Heart right ventricle (tissue), 16 donors: ENCODE measurements at regions not wholly inside any gene's neighbourhood (a gene's known extent, or its start where the extent isn't known, plus 50 kb on each side); places are given as distances from the start of the nearest gene placed in this dataset.

ENCODE experiments used
- ATAC-seq, 8 donors: fragments of 200-7000 bp; cut with Tn5 transposase; one replicate each; pipeline ENCODE4 v1.9.1; 2020; ENCODE audit warnings: mild to moderate bottlenecking in 8 of 8, moderate library complexity in 8 of 8, moderate number of reproducible peaks in 1 of 8
- DNase-seq, 2 donors: peaks; one replicate each; pipeline ENCODE4 v3.0.0-alpha.2; 2020
- H3K27ac ChIP-seq, 10 donors: fragments of 200-600 bp; sonication (generic) in 2 of 10; one replicate each; pipeline versions ENCODE4 v1.5.0 to v1.8.0; 2020 to 2022; ENCODE audit warnings: mild to moderate bottlenecking in 3 of 10
- H3K27me3 ChIP-seq, 7 donors: fragments of 200-600 bp; one replicate each; pipeline ENCODE4 v1.8.0; 2021 to 2022; ENCODE audit warnings: mild to moderate bottlenecking in 2 of 7
- H3K36me3 ChIP-seq, 9 donors: fragments of 200-600 bp; sonication (generic) in 1 of 9; one replicate each; pipeline versions ENCODE4 v1.5.0 to v1.8.0; 2020 to 2022; ENCODE audit warnings: mild to moderate bottlenecking in 2 of 9
- H3K4me1 ChIP-seq, 9 donors: fragments of 200-600 bp; sonication (generic) in 1 of 9; one replicate each; pipeline versions ENCODE4 v1.5.0 to v1.8.0; 2020 to 2022; ENCODE audit warnings: mild to moderate bottlenecking in 4 of 9
- H3K4me3 ChIP-seq, 10 donors: fragments of 200-600 bp; sonication (generic) in 2 of 10; one replicate each; pipeline versions ENCODE4 v1.5.0 to v1.8.0; 2020 to 2022; ENCODE audit warnings: mild to moderate bottlenecking in 7 of 10, moderate library complexity in 2 of 10
- H3K9me3 ChIP-seq, 11 donors: fragments of 200-600 bp in 10 of 11; sonication (generic) in 2 of 11; one replicate each; pipeline versions ENCODE4 v1.5.0 to v1.8.0; 2013 to 2022; ENCODE audit warnings: mild to moderate bottlenecking in 2 of 11, control low read depth in 1 of 11, moderate library complexity in 1 of 11
- WGBS, 2 donors: extraction: QIAGEN DNeasy Blood & Tissue Kit; methylation state at CpG; one replicate each; pipeline ENCODE4 v1.1.7; 2013; ENCODE audit warnings: inconsistent platforms in 1 of 2; 5-methylcytosine and 5-hydroxymethylcytosine counted together
- intact Hi-C, 10 donors: fragments of 100-400 bp; cut with DNase I; formaldehyde crosslinking; loops; one replicate each; pipeline versions ENCODE4 v1.11.1 to v1.14.2; 2022
- TF ChIP-seq, protein P1 (sequence below), 9 donors: fragments of 200-600 bp; sonication (generic) in 2 of 9; IDR thresholded peaks; one replicate each; pipeline versions ENCODE4 v1.5.0 to v1.8.0; 2021 to 2022; ENCODE audit warnings: antibody characterized with exemption in 9 of 9, mild to moderate bottlenecking in 5 of 9, moderate library complexity in 1 of 9
- donor health status: Arrhythmogenic right ventricular cardiomyopathy.
- donor health status: ischemic (EF 13 %, LVEDD 7.1; RV severe dilation, severe dysfunction).
- donor health status: healthy with polysubstance abuse.
- donor health status: DM: no; HTN: yes; CAD: no.
- donor health status: DM: no; HTN: no; CAD: no.
- donor health status: ischemic (EF 25% LVEDD 6.9; RV normal size, moderate dysfunction).
- donor health status: ischemic (EF 25% LVEDD 5.7; RV mildly dilated, moderate dysfunction).
- donor health status: healthy.
- donor health status: DM: yes; HTN: yes; CAD: no.
- donor health status: Ischemic cardiomyopathy.
- donor health status: ischemic (EF 35%, LVEDD 5.7; RV mildly dilated, moderate dysfunction).
- donor health status: nonischemic (EF 11% LVEDD 7.7; RV severe dilation, severe dysfunction).
- donor health status: DM: yes; HTN: yes; CAD: no.
- donor health status: PGD.
- donor health status: ischemic (EF 29% LVEDD 5.4; RV normal size, mild dysfunction).
- donor health status: nonischemic (EF 23%, LVEDD 6.1; RV moderate dilation, normal function).

DNA sequence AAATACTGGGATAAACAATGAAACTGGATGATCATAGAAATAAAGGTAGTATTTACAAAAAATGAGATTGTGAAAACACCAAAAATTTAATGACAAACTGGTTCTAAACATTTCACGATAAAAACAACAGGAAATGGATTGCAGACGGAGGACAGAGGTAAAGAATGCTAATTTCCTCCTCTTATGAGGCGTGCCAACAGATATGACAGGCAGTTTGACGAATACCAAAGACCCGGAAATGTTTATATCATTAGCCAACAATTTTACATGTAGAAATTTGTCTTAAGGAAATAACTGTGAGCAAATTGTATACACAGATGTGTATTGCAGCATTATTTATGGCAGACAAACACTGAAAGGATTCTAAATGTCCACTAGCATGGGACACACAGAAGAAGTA is 162.0 kb upstream of the MGMT start:
- Histone ChIP-seq H3K9me3 (peaks cover 0 to 17% (median 5%) of the 10 kb centered on the region in 11 donors), H3K4me3 (no peak overlapping the region), H3K27me3 (no peaks in the 10 kb centered on the region), H3K4me1 (peaks cover 0 to 19% (median 3%) of the 10 kb centered on the region in 9 donors), H3K27ac (peak overlapping the region in 1 of 10 donors; percentile 33), H3K36me3 (no peaks in the 10 kb centered on the region)
- 21 to 34% methylated on average over 5 of the region's 5 CpGs for WGBS, 2 donors
- intact Hi-C loops = no loop called here
- TF ChIP-seq, protein P1, sequence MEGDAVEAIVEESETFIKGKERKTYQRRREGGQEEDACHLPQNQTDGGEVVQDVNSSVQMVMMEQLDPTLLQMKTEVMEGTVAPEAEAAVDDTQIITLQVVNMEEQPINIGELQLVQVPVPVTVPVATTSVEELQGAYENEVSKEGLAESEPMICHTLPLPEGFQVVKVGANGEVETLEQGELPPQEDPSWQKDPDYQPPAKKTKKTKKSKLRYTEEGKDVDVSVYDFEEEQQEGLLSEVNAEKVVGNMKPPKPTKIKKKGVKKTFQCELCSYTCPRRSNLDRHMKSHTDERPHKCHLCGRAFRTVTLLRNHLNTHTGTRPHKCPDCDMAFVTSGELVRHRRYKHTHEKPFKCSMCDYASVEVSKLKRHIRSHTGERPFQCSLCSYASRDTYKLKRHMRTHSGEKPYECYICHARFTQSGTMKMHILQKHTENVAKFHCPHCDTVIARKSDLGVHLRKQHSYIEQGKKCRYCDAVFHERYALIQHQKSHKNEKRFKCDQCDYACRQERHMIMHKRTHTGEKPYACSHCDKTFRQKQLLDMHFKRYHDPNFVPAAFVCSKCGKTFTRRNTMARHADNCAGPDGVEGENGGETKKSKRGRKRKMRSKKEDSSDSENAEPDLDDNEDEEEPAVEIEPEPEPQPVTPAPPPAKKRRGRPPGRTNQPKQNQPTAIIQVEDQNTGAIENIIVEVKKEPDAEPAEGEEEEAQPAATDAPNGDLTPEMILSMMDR (IDR thresholded peaks at IDR 0.05) = no peak
- ATAC-seq (no peak), DNase-seq (no peak)

DNA sequence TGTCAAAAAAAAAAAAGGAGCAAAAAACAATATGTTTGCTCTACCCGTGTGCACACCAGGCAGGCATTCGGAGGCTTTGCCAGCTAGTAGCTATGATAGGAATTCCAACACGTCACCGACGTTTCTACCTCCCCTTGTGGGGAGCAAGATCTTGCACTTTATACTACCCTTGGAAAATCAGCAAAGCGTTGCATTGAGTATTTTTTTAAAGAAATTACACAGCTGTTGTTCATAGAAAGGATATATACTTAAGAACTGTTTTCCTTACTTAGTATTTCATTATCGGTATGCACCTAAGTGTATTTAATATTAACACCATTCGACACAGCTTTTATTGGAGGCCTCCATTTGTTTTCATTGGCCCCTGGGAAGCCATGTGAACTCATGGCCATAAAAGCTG is 159.9 kb upstream of the MGMT start:
- TF ChIP-seq, protein P1 (IDR thresholded peaks at IDR 0.05) = no peak
- peaks cover 0 to 26% (median 3%) of the 10 kb centered on the region in 9 donors for H3K4me1 ChIP-seq
- ATAC-seq (no peak), DNase-seq (no peak)
- no peak overlapping the region for H3K27ac ChIP-seq
- intact Hi-C loops = no loop called here
- 54 to 69% methylated on average over 8 of the region's 8 CpGs for WGBS, 2 donors
- peaks cover 0 to 8% (median 4%) of the 10 kb centered on the region in 11 donors for H3K9me3 ChIP-seq
- H3K36me3 ChIP-seq = no peaks in the 10 kb centered on the region
- H3K4me3 ChIP-seq = no peak overlapping the region
- H3K27me3 ChIP-seq = no peaks in the 10 kb centered on the region

DNA sequence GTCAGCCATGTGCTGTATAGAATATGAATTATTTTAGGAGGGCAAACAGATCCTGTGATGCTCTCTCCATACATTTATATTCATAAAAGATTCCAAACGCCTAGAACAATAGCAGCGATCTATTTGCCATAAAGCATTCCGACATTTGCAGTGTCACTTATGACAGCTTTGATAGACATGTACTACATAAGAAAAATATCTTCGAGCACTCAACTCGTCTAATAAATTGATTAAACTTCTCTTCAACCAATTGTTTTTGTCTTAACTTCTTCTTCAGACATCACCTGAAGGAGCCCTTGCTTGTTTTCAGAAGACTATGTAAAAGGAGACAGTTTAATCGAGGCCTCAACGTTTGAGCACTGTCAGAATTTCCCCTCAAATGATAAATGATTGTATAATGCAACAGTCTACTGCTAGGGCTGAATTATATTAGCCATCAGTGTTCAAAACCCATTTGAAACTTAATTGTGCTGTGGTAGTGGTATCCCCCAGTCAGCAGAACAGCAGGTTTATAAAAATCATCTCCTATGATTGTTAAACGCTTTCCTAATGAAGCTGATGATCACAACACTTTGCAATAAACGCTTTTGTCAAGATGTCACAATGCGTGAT is 158.0 kb upstream of the MGMT start:
- DNase-seq = no peak
- WGBS, 2 donors = 86 to 92% methylated on average over 10 of the region's 10 CpGs
- Histone ChIP-seq H3K4me3 (no peak overlapping the region), H3K27me3 (no peaks in the 10 kb centered on the region), H3K9me3 (peaks cover 0 to 5% (median 0%) of the 10 kb centered on the region in 11 donors), H3K36me3 (no peaks in the 10 kb centered on the region), H3K4me1 (peaks cover 0 to 26% (median 3%) of the 10 kb centered on the region in 9 donors), H3K27ac (no peak overlapping the region)
- intact Hi-C loops = no loop called here
- no peak for ATAC-seq
- TF ChIP-seq, protein P1 (IDR thresholded peaks at IDR 0.05) = no peak

DNA sequence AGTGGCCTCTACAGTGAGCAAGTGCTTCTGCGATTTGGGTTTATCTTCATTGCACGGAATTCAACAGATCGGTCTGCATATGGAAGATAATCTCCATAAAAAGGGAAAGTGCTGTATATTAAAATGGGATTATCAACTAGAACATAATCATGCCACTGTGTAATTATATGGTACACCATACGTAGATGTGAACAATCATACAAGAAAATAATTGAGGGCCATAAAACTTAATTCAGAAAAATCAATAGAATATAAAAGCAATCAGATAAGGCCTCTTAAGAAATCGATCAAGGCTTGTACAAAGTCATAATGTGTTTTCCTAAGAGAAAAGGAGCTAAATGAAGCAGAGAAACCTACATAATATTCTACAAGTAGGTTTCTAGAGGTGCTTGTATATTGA is 157.5 kb upstream of the MGMT start:
- Histone ChIP-seq H3K4me3 (no peak overlapping the region), H3K27me3 (no peaks in the 10 kb centered on the region), H3K36me3 (no peaks in the 10 kb centered on the region), H3K27ac (no peak overlapping the region), H3K9me3 (peaks cover 0 to 5% (median 0%) of the 10 kb centered on the region in 11 donors), H3K4me1 (peaks cover 0 to 26% (median 3%) of the 10 kb centered on the region in 9 donors)
- TF ChIP-seq, protein P1 (IDR thresholded peaks at IDR 0.05) = no peak
- ATAC-seq = no peak
- no peak for DNase-seq
- intact Hi-C loops = no loop called here
- 93 to 94% methylated on average over 5 of the region's 5 CpGs for WGBS, 2 donors
